Thyroid gland (tissue), 4 donors: ENCODE measurements at regions not wholly inside any gene's neighbourhood (a gene's known extent, or its start where the extent isn't known, plus 50 kb on each side); places are given as distances from the start of the nearest gene placed in this dataset.
"Not testable (repeated sequence)": the region's sequence is repeated elsewhere in the genome, so short reads cannot be mapped to it uniquely, and the experiment has no call there.

ENCODE experiments used
- DNase-seq, 2 donors: peaks; one replicate each; pipeline ENCODE4 v3.0.0-alpha.2; 2019
- H3K27ac ChIP-seq, 3 donors: fragments of 200-600 bp; sonication (generic); 1 replicate in 2 of 3; 2 replicates in 1 of 3; pipeline ENCODE4 v1.5.1; 2016 to 2019; ENCODE audit warnings: mild to moderate bottlenecking in 1 of 3, moderate library complexity in 1 of 3
- H3K27me3 ChIP-seq: fragments of 200-600 bp; sonication (generic); one replicate; pipeline ENCODE4 v1.5.1; 2019
- H3K36me3 ChIP-seq, 2 donors: fragments of 200-600 bp; sonication (generic); one replicate each; pipeline ENCODE4 v1.5.1; 2016 to 2019
- H3K4me1 ChIP-seq, 2 donors: fragments of 200-600 bp; sonication (generic); one replicate each; pipeline ENCODE4 v1.5.1; 2017 to 2019
- H3K4me3 ChIP-seq, 3 donors: fragments of 200-600 bp; sonication (generic); replicated peaks in 1 of 3; 1 replicate in 2 of 3; 2 replicates in 1 of 3; pipeline ENCODE4 v1.5.1; 2016; ENCODE audit warnings: mild to moderate bottlenecking in 1 of 3
- H3K9me3 ChIP-seq: fragments of 200-600 bp; sonication (generic); one replicate; pipeline ENCODE4 v1.5.1; 2017
- POLR2A ChIP-seq, 2 donors: fragments of 450-650 bp; IDR thresholded peaks; one replicate each; pipeline ENCODE4 v1.6.1; 2017; ENCODE audit warnings: antibody characterized with exemption in 2 of 2, mild to moderate bottlenecking in 2 of 2, moderate library complexity in 1 of 2
- WGBS, 2 donors: methylation state at CpG; one replicate each; pipeline ENCODE4 v1.1.5; 2017; 5-methylcytosine and 5-hydroxymethylcytosine counted together
- intact Hi-C: fragments of 100-400 bp; cut with DNase I; formaldehyde crosslinking; loops from one replicate; pipeline ENCODE4 v1.15.1; 2023
- TF ChIP-seq, protein P1 (sequence below), 6 experiments: fragments of 200-600 bp in 3 of 6; fragments of 450-650 bp in 3 of 6; sonication (generic) in 3 of 6; IDR thresholded peaks; one replicate each; pipeline ENCODE4 v1.5.1; 2016 to 2019; ENCODE audit warnings: antibody characterized with exemption in 6 of 6, mild to moderate bottlenecking in 2 of 6, inconsistent platforms in 1 of 6, moderate library complexity in 1 of 6

DNA sequence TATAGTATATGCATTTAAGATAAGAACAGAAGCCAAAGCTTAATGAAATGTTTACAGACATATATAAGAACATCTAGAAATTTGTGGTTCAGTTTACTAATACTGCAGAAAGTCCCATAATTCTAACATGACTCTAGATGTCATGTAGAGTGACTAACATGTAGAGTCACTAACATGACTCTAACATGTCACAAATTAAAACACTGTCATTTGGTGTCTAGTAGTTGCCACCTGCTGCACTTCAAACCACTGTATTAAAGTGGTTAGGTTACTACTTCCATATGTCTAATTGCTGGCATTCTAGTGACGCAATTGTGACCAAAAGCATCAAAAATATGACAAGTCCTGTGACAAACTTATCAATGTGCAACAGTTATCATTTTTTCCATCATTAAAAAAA is 100.2 kb upstream of the WDR75 start:
- no peaks in the 10 kb centered on the region for H3K9me3 ChIP-seq
- H3K36me3 ChIP-seq = no peaks in the 10 kb centered on the region
- no peak overlapping the region for H3K4me3 ChIP-seq
- intact Hi-C loops = no loop called here
- H3K4me1 ChIP-seq = no peaks in the 10 kb centered on the region
- no peak for DNase-seq
- TF ChIP-seq, protein P1, sequence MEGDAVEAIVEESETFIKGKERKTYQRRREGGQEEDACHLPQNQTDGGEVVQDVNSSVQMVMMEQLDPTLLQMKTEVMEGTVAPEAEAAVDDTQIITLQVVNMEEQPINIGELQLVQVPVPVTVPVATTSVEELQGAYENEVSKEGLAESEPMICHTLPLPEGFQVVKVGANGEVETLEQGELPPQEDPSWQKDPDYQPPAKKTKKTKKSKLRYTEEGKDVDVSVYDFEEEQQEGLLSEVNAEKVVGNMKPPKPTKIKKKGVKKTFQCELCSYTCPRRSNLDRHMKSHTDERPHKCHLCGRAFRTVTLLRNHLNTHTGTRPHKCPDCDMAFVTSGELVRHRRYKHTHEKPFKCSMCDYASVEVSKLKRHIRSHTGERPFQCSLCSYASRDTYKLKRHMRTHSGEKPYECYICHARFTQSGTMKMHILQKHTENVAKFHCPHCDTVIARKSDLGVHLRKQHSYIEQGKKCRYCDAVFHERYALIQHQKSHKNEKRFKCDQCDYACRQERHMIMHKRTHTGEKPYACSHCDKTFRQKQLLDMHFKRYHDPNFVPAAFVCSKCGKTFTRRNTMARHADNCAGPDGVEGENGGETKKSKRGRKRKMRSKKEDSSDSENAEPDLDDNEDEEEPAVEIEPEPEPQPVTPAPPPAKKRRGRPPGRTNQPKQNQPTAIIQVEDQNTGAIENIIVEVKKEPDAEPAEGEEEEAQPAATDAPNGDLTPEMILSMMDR (IDR thresholded peaks at IDR 0.05) = no peak
- no peak for TF ChIP-seq POLR2A (IDR thresholded peaks at IDR 0.05)
- WGBS, 2 donors = 98 to 100% methylated on average over 1 of the region's 1 CpG
- H3K27ac ChIP-seq = no peak overlapping the region
- H3K27me3 ChIP-seq = no peaks in the 10 kb centered on the region

DNA sequence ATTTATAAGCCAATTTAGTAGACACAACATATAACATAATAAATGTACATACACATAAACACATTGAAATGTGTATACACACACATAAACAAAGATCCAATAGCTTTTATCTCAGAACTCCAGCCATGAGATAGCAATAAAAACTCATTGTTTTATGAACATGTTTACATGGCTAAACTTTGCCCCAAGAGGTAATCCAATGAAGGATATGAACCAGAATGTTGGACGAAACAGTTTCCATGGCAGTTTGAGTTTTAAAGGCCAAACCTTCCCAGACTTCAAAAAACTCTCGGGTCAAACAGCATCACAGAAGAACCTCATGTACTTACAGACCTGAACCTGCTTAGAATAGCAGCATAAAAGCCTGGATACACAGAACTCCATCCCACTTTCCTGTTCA is 97.2 kb upstream of the WDR75 start:
- H3K4me1 ChIP-seq = peaks cover 3 to 7% of the 10 kb centered on the region in 2 donors
- DNase-seq = no peak
- TF ChIP-seq, protein P1 (IDR thresholded peaks at IDR 0.05) = no peak
- TF ChIP-seq POLR2A (IDR thresholded peaks at IDR 0.05) = no peak
- no peaks in the 10 kb centered on the region for H3K27me3 ChIP-seq
- no peaks in the 10 kb centered on the region for H3K36me3 ChIP-seq
- H3K9me3 ChIP-seq = no peaks in the 10 kb centered on the region
- H3K4me3 ChIP-seq = no peak overlapping the region
- intact Hi-C loops = no loop called here
- no peak overlapping the region for H3K27ac ChIP-seq
- WGBS, 2 donors = 92 to 97% methylated on average over 2 of the region's 2 CpGs

DNA sequence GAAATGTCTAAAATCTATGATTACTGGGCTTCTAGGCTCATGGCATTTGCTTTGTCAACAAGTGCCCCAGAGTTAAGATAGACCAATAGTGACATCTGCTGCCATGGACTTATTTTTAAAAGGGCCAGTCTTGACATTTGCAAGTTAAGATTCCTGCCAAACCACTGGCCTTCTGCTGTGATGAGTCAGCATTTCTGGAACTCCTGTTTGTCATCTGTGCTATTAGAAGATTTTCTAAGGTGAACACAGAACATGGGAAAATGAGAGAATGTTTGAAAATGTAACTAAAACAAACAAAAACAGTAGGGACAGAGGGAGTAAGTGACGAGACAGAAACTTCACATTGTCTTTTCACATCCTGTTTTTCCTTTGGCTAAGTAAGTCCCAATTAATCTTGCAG is 93.7 kb upstream of the WDR75 start:
- H3K27ac ChIP-seq = peak overlapping the region; percentile 32 to 64 (median 48)
- no peak overlapping the region for H3K4me3 ChIP-seq
- H3K9me3 ChIP-seq = no peaks in the 10 kb centered on the region
- intact Hi-C loops = no loop called here
- H3K36me3 ChIP-seq = no peaks in the 10 kb centered on the region
- H3K4me1 ChIP-seq = peaks cover 3 to 7% of the 10 kb centered on the region in 2 donors
- no peaks in the 10 kb centered on the region for H3K27me3 ChIP-seq
- TF ChIP-seq, protein P1 (IDR thresholded peaks at IDR 0.05) = peak in 3 of 6 experiments; percentile 27 to 55 (median 53)
- TF ChIP-seq POLR2A (IDR thresholded peaks at IDR 0.05) = no peak
- 19 to 23% methylated on average over 1 of the region's 1 CpG for WGBS, 2 donors
- peak; percentile 23 to 49 for DNase-seq

DNA sequence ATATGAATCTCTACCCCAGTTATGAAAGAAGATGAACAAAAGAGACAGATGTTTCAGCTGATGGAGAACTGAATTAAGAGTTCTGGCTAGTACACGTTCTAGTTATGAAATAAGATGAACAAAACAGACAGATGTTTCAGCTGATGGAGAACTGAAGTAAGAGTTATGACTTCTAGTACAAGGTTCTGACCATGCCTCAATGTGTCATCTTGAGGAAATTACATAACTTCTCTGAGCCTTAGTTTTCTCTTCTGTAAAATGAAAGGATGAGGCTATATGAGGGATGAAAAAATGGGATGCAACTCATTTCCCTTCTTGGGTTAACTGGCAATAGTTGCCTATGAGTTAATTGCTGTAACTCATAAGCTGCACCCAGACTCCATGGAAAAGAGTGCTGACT is 92.9 kb upstream of the WDR75 start:
- intact Hi-C loops = no loop called here
- peaks cover 3 to 7% of the 10 kb centered on the region in 2 donors for H3K4me1 ChIP-seq
- 81 to 96% methylated on average over 1 of the region's 1 CpG for WGBS, 2 donors
- no peaks in the 10 kb centered on the region for H3K27me3 ChIP-seq
- peak overlapping the region in 2 of 3 donors; percentile 48 to 64 for H3K27ac ChIP-seq
- H3K9me3 ChIP-seq = no peaks in the 10 kb centered on the region
- H3K4me3 ChIP-seq = no peak overlapping the region
- no peak for DNase-seq
- TF ChIP-seq, protein P1 (IDR thresholded peaks at IDR 0.05) = no peak
- no peak for TF ChIP-seq POLR2A (IDR thresholded peaks at IDR 0.05)
- H3K36me3 ChIP-seq = no peaks in the 10 kb centered on the region

DNA sequence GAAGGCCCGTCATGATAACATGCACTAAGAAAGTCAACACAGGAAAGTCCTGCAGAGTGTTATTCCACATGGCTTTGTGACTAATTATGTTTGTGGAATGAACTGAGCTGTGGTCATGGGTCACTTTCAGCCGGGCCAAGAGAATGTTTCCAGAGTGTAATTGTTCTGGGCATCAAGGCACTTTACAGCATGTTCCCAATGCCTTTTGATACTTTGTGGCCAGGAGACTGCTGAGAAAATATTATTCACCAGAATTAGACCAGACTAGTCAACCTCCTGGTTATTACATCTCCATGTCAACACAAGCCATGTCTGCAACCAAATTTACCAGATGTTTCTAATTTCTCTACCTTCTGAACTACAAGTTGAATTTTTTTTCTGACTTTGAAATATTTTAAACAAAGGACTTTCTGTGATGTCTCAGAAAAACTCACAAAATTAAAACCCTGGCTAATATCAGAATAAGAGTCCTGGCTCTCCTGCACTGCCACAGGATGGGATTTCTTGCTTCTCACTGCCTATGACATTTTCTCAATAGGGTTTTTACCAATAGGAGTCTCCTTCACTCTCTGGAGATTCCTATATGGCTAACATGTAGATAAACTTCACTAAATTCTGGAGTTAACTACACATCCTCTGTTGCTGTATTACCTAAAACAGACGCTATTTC is 90.6 kb upstream of the WDR75 start:
- H3K4me3 ChIP-seq = no peak overlapping the region
- intact Hi-C loops = no loop called here
- H3K27ac ChIP-seq = peak overlapping the region in 1 of 3 donors; percentile 31
- no peak for TF ChIP-seq POLR2A (IDR thresholded peaks at IDR 0.05)
- H3K9me3 ChIP-seq = no peaks in the 10 kb centered on the region
- 51 to 68% methylated on average over 3 of the region's 3 CpGs for WGBS, 2 donors
- no peaks in the 10 kb centered on the region for H3K27me3 ChIP-seq
- peak; percentile 7 to 9 for DNase-seq
- H3K4me1 ChIP-seq = peaks cover 3 to 7% of the 10 kb centered on the region in 2 donors
- no peaks in the 10 kb centered on the region for H3K36me3 ChIP-seq

DNA sequence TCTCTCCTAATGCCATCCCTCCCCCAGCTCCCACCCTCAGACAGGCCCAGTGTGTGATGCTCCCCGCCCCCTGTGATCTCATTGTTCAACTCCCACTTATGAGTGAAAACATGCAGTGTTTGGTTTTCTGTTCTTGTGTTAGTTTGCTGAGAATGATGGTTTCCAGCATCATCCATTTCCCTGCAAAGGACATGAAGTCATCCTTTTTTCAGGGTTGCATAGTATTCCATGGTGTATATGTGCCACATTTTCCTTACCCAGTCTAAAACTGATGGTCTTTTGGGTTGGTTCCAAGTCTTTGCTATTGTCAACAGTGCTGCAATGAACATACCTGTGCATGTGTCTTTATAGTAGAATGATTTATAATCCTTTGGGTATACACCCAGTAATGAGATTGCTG is 89.3 kb upstream of the WDR75 start:
- H3K4me1 ChIP-seq, H3K27ac ChIP-seq, H3K9me3 ChIP-seq, DNase-seq, H3K4me3 ChIP-seq, H3K36me3 ChIP-seq, H3K27me3 ChIP-seq, intact Hi-C loops: not testable (repeated sequence)
- 84 to 97% methylated on average over 1 of the region's 1 CpG for WGBS, 2 donors

DNA sequence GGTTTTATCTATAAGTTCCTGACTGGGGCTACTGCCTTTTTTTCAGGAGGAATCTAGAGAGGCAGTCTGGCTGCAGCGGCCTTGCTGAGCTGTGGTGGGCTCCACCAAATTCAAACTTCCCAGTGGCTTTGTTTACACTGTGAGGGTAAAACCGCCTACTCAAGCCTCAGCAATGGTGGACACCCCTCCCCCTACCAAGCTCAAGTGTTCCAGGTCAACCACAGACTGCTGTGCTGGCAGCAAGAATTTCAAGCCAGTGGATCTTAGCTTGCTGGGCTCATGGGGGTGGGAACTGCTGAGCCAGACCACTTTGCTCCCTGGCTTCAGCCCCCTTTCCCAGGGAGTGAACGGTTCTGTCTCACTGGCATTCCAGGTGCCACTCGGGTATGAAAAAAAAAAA is 83.9 kb upstream of the WDR75 start:
- 85 to 88% methylated on average over 4 of the region's 4 CpGs for WGBS, 2 donors
- DNase-seq, H3K4me3 ChIP-seq, H3K36me3 ChIP-seq, H3K27ac ChIP-seq, H3K27me3 ChIP-seq, H3K9me3 ChIP-seq, H3K4me1 ChIP-seq, intact Hi-C loops: not testable (repeated sequence)
